GM23248 (cell line): ENCODE measurements at regions not wholly inside any gene's neighbourhood (a gene's known extent, or its start where the extent isn't known, plus 50 kb on each side); places are given as distances from the start of the nearest gene placed in this dataset.

Experiments
- EZH2 ChIP-seq: fragments of 200-600 bp; sonication (generic); IDR thresholded peaks from 2 replicates; pipeline ENCODE4 v1.6.1; 2018; ENCODE audit warnings: antibody characterized with exemption, mild to moderate bottlenecking; ENCODE audit not compliant: insufficient read depth, poor library complexity, severe bottlenecking
- EZH2phosphoT487 ChIP-seq: fragments of 200-600 bp; sonication (generic); IDR thresholded peaks from 2 replicates; pipeline ENCODE4 v1.6.1; 2018; ENCODE audit warnings: antibody characterized with exemption, moderate library complexity, mild to moderate bottlenecking, low read depth; ENCODE audit not compliant: insufficient read depth

DNA sequence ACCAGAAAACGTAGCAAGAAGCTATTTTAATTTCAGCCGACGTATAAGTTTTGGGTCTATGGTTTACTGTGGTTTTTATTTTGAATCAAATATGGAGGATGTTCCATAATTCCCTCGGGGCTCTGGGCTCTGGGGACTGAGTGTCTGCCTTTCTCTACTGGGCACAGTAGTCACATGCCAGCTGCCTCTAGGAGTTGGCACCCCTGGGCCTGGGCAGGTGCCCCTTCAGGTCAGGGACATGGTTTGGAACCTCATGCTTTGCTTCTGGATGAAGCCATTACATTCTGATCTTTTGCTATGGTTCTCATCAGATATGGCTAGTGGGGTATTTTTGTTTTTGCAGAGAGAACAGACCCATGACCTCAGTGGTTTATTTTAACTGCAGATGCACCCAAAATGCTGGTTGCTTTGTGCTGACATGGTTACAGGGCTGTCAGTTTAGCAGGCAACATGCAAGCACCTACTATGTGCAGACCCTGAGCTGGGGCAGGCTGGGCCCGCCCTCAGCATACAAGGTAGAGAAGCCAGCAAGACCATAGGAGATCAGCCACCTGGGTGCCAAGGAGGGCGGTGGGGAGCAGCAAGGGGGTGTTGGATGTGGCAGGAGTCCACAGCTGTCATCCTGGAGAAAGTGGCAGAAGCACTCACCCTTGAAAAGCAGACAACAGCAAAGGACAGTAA is 54.5 kb upstream of the PSD2 start:
- TF ChIP-seq EZH2phosphoT487 (no peak), EZH2 (no peak)
